GM23248 (cell line): ENCODE measurements at regions not wholly inside any gene's neighbourhood (a gene's known extent, or its start where the extent isn't known, plus 50 kb on each side); places are given as distances from the start of the nearest gene placed in this dataset.

Experiments
- DNase-seq: peaks from one replicate; pipeline ENCODE4 v3.0.0-alpha.2; 2015
- H2AFZ ChIP-seq: fragments of 200-600 bp; sonication (generic); 2 replicates; pipeline ENCODE4 v1.6.1; 2016; ENCODE audit warnings: antibody characterized with exemption
- H3F3A ChIP-seq: fragments of 200-600 bp; sonication (generic); 2 replicates; pipeline ENCODE4 v1.6.1; 2016; ENCODE audit warnings: mild to moderate bottlenecking, antibody characterized with exemption, mixed run types; ENCODE audit not compliant: insufficient read depth
- H3K27ac ChIP-seq: fragments of 200-600 bp; sonication (generic); 2 replicates; pipeline ENCODE4 v1.5.1; 2016; ENCODE audit warnings: mild to moderate bottlenecking
- H3K27me3 ChIP-seq: fragments of 200-600 bp; sonication (generic); replicated peaks from 2 replicates; pipeline ENCODE4 v1.6.1; 2016; ENCODE audit warnings: mild to moderate bottlenecking; ENCODE audit not compliant: insufficient read depth
- H3K36me3 ChIP-seq: fragments of 200-600 bp; sonication (generic); 2 replicates; pipeline ENCODE4 v1.6.1; 2016; ENCODE audit warnings: low read depth, mild to moderate bottlenecking
- H3K4me1 ChIP-seq: fragments of 200-600 bp; sonication (generic); 2 replicates; pipeline ENCODE4 v1.6.1; 2016; ENCODE audit warnings: mild to moderate bottlenecking; ENCODE audit not compliant: insufficient read depth
- H3K4me2 ChIP-seq: fragments of 200-600 bp; sonication (generic); one replicate; pipeline ENCODE4 v1.6.1; 2016; ENCODE audit warnings: mild to moderate bottlenecking; ENCODE audit not compliant: unreplicated experiment
- H3K4me3 ChIP-seq: fragments of 200-600 bp; sonication (generic); 2 replicates; pipeline ENCODE4 v1.5.1; 2016; ENCODE audit warnings: mild to moderate bottlenecking
- H3K79me2 ChIP-seq: fragments of 200-600 bp; sonication (generic); 2 replicates; pipeline ENCODE4 v1.6.1; 2016; ENCODE audit warnings: mild to moderate bottlenecking; ENCODE audit not compliant: insufficient read depth
- H3K9ac ChIP-seq: fragments of 200-600 bp; sonication (generic); 2 replicates; pipeline ENCODE4 v1.6.1; 2016; ENCODE audit warnings: mild to moderate bottlenecking
- H3K9me2 ChIP-seq: fragments of 200-600 bp; sonication (generic); 2 replicates; pipeline ENCODE4 v1.6.1; 2016; ENCODE audit warnings: mixed run types, mild to moderate bottlenecking, moderate library complexity; ENCODE audit not compliant: insufficient read depth
- H3K9me3 ChIP-seq: fragments of 200-600 bp; sonication (generic); one replicate; pipeline ENCODE4 v1.6.1; 2017; ENCODE audit warnings: low read depth
- H4K20me1 ChIP-seq: fragments of 200-600 bp; sonication (generic); 2 replicates; pipeline ENCODE4 v1.6.0; 2016; ENCODE audit not compliant: insufficient read depth
- EZH2 ChIP-seq: fragments of 200-600 bp; sonication (generic); IDR thresholded peaks from 2 replicates; pipeline ENCODE4 v1.6.1; 2018; ENCODE audit warnings: antibody characterized with exemption, mild to moderate bottlenecking; ENCODE audit not compliant: insufficient read depth, poor library complexity, severe bottlenecking
- EZH2phosphoT487 ChIP-seq: fragments of 200-600 bp; sonication (generic); IDR thresholded peaks from 2 replicates; pipeline ENCODE4 v1.6.1; 2018; ENCODE audit warnings: antibody characterized with exemption, moderate library complexity, mild to moderate bottlenecking, low read depth; ENCODE audit not compliant: insufficient read depth
- WGBS, 2 experiments: methylation state at CpG; one replicate each; pipeline ENCODE4 v1.1.6; 2015 to 2017; ENCODE audit warnings: low lambda C conversion rate in 2 of 2, low coverage in 1 of 2; ENCODE audit errors: missing lambda C conversion rate in 2 of 2; 5-methylcytosine and 5-hydroxymethylcytosine counted together
- in situ Hi-C: fragments of 300-500 bp; cut with MboI; formaldehyde crosslinking; loops from 2 replicates; pipeline ENCODE4 v1.15.0; 2020

- TF ChIP-seq EZH2, result no peak
- TF ChIP-seq EZH2phosphoT487, result no peak
- Histone ChIP-seq H3K4me3 (no peak overlapping the region), H3K27me3 (peaks cover 15% of the 10 kb centered on the region), H2AFZ (no peak overlapping the region), H3K79me2 (no peaks in the 10 kb centered on the region), H3K9ac (no peak overlapping the region), H3K36me3 (no peaks in the 10 kb centered on the region), H3K27ac (no peak overlapping the region), H3K4me1 (no peaks in the 10 kb centered on the region), H4K20me1 (no peaks in the 10 kb centered on the region), H3K4me2 (no peak overlapping the region), H3F3A (peaks cover 3% of the 10 kb centered on the region; the same call in 1 of the 2 replicates), H3K9me2 (no peaks in the 10 kb centered on the region), H3K9me3 (no peaks in the 10 kb centered on the region)
- no peak for DNase-seq
- in situ Hi-C loops, result no loop called here
- WGBS, 2 experiments, result 60 to 66% methylated on average over 7 of the region's 7 CpGs
These were observed 118.7 kb upstream of the WNT4 start for GRCh38 chr1:22261580-22261979.

- in situ Hi-C loops, result no loop called here
- TF ChIP-seq EZH2 (no peak), EZH2phosphoT487 (no peak)
- H3K36me3 ChIP-seq, result no peaks in the 10 kb centered on the region
- H3K4me3 ChIP-seq, result no peak overlapping the region
- H3K9me2 ChIP-seq, result no peaks in the 10 kb centered on the region
- WGBS, 2 experiments, result 68 to 75% methylated on average over 8 of the region's 8 CpGs
- no peak overlapping the region for H3K9ac ChIP-seq
- no peaks in the 10 kb centered on the region for H4K20me1 ChIP-seq
- no peak overlapping the region for H2AFZ ChIP-seq
- no peak overlapping the region for H3K27ac ChIP-seq
- H3K4me2 ChIP-seq, result no peak overlapping the region
- peaks cover 9% of the 10 kb centered on the region for H3K27me3 ChIP-seq
- no peaks in the 10 kb centered on the region for H3K4me1 ChIP-seq
- H3K9me3 ChIP-seq, result no peaks in the 10 kb centered on the region
- no peak for DNase-seq
- H3F3A ChIP-seq, result peaks cover 3% of the 10 kb centered on the region; the same call in 1 of the 2 replicates
- no peaks in the 10 kb centered on the region for H3K79me2 ChIP-seq
These were observed 119.7 kb upstream of the WNT4 start for GRCh38 chr1:22262583-22262982.

- no peak for DNase-seq
- in situ Hi-C loops, result no loop called here
- Histone ChIP-seq H3K27ac (no peak overlapping the region), H3K36me3 (no peaks in the 10 kb centered on the region), H3K9me2 (no peaks in the 10 kb centered on the region), H3K79me2 (no peaks in the 10 kb centered on the region), H3K4me1 (no peaks in the 10 kb centered on the region), H3K9ac (no peak overlapping the region), H4K20me1 (no peaks in the 10 kb centered on the region), H3K4me2 (no peak overlapping the region), H3K27me3 (peaks cover 6% of the 10 kb centered on the region), H3F3A (peaks cover 3% of the 10 kb centered on the region; the same call in 1 of the 2 replicates), H2AFZ (no peak overlapping the region), H3K9me3 (no peaks in the 10 kb centered on the region), H3K4me3 (no peak overlapping the region)
- TF ChIP-seq EZH2phosphoT487 (no peak), EZH2 (no peak)
- WGBS, 2 experiments, result 58 to 67% methylated on average over 10 of the region's 10 CpGs
These were observed 120.5 kb upstream of the WNT4 start for GRCh38 chr1:22263359-22263758.

- TF ChIP-seq EZH2 (no peak), EZH2phosphoT487 (no peak)
- Histone ChIP-seq H3F3A (peaks cover 3% of the 10 kb centered on the region; the same call in 1 of the 2 replicates), H3K36me3 (no peaks in the 10 kb centered on the region), H3K27me3 (peaks cover 10% of the 10 kb centered on the region), H4K20me1 (no peaks in the 10 kb centered on the region), H3K4me1 (no peaks in the 10 kb centered on the region), H3K9me2 (no peaks in the 10 kb centered on the region), H3K4me3 (no peak overlapping the region), H3K9me3 (no peaks in the 10 kb centered on the region), H3K79me2 (no peaks in the 10 kb centered on the region), H3K27ac (no peak overlapping the region), H3K9ac (no peak overlapping the region), H3K4me2 (no peak overlapping the region), H2AFZ (no peak overlapping the region)
- in situ Hi-C loops, result no loop called here
- 70 to 81% methylated on average over 11 to 15 of the region's 15 CpGs for WGBS, 2 experiments
- DNase-seq, result no peak
These were observed 121.8 kb upstream of the WNT4 start for GRCh38 chr1:22264464-22265341.
